Lung (tissue), 11 donors: ENCODE measurements at regions not wholly inside any gene's neighbourhood (a gene's known extent, or its start where the extent isn't known, plus 50 kb on each side); places are given as distances from the start of the nearest gene placed in this dataset.

Experiments used
- ATAC-seq: fragments of 200-7000 bp; cut with Tn5 transposase; one replicate; pipeline ENCODE4 v1.9.1; 2020; ENCODE audit warnings: moderate number of reproducible peaks; ENCODE audit not compliant: insufficient read depth, low FRiP score
- DNase-seq, 3 donors: peaks; one replicate each; pipeline ENCODE4 v3.0.0-alpha.2; 2013 to 2017
- H3K27ac ChIP-seq, 2 donors: one replicate each; pipeline ENCODE4 v1.5.1; 2013; ENCODE audit warnings: mild to moderate bottlenecking in 2 of 2, moderate library complexity in 2 of 2, control low read depth in 1 of 2, inconsistent platforms in 1 of 2, low read depth in 1 of 2, low read length in 1 of 2
- H3K27me3 ChIP-seq, 3 donors: one replicate each; pipeline ENCODE4 v1.5.1; 2013; ENCODE audit warnings: low read length in 2 of 3; ENCODE audit not compliant: control insufficient read depth in 3 of 3, insufficient read depth in 3 of 3
- H3K36me3 ChIP-seq, 4 donors: one replicate each; pipeline ENCODE4 v1.5.1; 2013; ENCODE audit warnings: low read length in 4 of 4, mild to moderate bottlenecking in 1 of 4, moderate library complexity in 1 of 4; ENCODE audit not compliant: control insufficient read depth in 4 of 4, insufficient read depth in 4 of 4
- H3K4me1 ChIP-seq, 5 donors: one replicate each; pipeline ENCODE4 v1.5.1; 2013; ENCODE audit warnings: low read length in 5 of 5, mild to moderate bottlenecking in 2 of 5, moderate library complexity in 1 of 5; ENCODE audit not compliant: control insufficient read depth in 5 of 5, insufficient read depth in 5 of 5
- H3K4me3 ChIP-seq: one replicate; pipeline ENCODE4 v1.5.1; 2013; ENCODE audit warnings: mild to moderate bottlenecking, control low read depth, moderate library complexity
- H3K9ac ChIP-seq, 2 donors: one replicate each; pipeline ENCODE4 v1.5.1; 2013; ENCODE audit warnings: low read length in 2 of 2, control low read depth in 1 of 2; ENCODE audit not compliant: insufficient read depth in 1 of 2
- H3K9me3 ChIP-seq, 4 donors: one replicate each; pipeline ENCODE4 v1.5.1; 2013; ENCODE audit warnings: low read length in 3 of 4, mild to moderate bottlenecking in 1 of 4, moderate library complexity in 1 of 4; ENCODE audit not compliant: control insufficient read depth in 4 of 4, insufficient read depth in 3 of 4
- WGBS, 2 donors: extraction: QIAGEN DNeasy Blood & Tissue Kit; methylation state at CpG; one replicate each; pipeline ENCODE4 v1.1.7; 2013; 5-methylcytosine and 5-hydroxymethylcytosine counted together
- TF ChIP-seq, protein P1 (sequence below): IDR thresholded peaks from 2 replicates; pipeline ENCODE4 v1.5.1; 2012; ENCODE audit warnings: mild to moderate bottlenecking; ENCODE audit errors: control extremely low read depth, extremely low read depth
- donor health status: control.
- donor health status: control.
- donor health status: Bipolar disorder and iron deficiency.
- donor health status: healthy.
- donor health status: DM: yes; HTN: yes; CAD: no.

- H3K36me3 ChIP-seq = no peaks in the 10 kb centered on the region
- H3K4me1 ChIP-seq = no peaks in the 10 kb centered on the region
- no peak for DNase-seq
- TF ChIP-seq, protein P1, sequence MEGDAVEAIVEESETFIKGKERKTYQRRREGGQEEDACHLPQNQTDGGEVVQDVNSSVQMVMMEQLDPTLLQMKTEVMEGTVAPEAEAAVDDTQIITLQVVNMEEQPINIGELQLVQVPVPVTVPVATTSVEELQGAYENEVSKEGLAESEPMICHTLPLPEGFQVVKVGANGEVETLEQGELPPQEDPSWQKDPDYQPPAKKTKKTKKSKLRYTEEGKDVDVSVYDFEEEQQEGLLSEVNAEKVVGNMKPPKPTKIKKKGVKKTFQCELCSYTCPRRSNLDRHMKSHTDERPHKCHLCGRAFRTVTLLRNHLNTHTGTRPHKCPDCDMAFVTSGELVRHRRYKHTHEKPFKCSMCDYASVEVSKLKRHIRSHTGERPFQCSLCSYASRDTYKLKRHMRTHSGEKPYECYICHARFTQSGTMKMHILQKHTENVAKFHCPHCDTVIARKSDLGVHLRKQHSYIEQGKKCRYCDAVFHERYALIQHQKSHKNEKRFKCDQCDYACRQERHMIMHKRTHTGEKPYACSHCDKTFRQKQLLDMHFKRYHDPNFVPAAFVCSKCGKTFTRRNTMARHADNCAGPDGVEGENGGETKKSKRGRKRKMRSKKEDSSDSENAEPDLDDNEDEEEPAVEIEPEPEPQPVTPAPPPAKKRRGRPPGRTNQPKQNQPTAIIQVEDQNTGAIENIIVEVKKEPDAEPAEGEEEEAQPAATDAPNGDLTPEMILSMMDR = no peak
- H3K9ac ChIP-seq = no peak overlapping the region
- H3K27ac ChIP-seq = no peak overlapping the region
- no peak overlapping the region for H3K4me3 ChIP-seq
- WGBS, 2 donors = 71 to 81% methylated on average over 3 of the region's 3 CpGs
- no peaks in the 10 kb centered on the region for H3K9me3 ChIP-seq
- ATAC-seq = no peak
- no peaks in the 10 kb centered on the region for H3K27me3 ChIP-seq
Measured at GRCh38 chr1:229191066-229191674, 79.7 kb upstream of the RAB4A start.

- WGBS, 2 donors = 11 to 28% methylated on average over 1 of the region's 1 CpG
Measured at GRCh38 chr1:229192031-229192430, 78.9 kb upstream of the RAB4A start.

DNA sequence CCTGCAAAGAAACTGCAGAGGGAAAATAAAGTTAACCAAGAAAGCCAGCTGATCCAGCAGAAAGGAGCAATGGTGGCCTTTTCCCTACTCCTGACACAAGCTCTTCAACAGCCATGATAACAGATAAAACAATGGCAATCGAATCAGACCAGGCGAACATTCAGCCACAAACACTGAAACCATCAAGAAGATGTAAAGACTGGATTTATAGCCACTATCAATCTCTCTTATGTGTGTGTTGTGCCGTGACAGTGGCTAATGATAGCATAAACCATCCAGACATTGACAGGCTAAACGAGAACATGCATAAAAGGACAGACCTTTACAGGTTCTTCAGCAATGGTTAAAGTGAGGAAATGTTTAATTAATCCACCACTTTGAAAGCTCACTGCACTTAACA, 78.1 kb upstream of the RAB4A start:
- H3K9ac ChIP-seq = no peak overlapping the region
- no peaks in the 10 kb centered on the region for H3K4me1 ChIP-seq
- H3K4me3 ChIP-seq = no peak overlapping the region
- ATAC-seq = no peak
- H3K9me3 ChIP-seq = no peaks in the 10 kb centered on the region
- DNase-seq = no peak
- H3K27ac ChIP-seq = no peak overlapping the region
- TF ChIP-seq, protein P1 = no peak
- 84 to 91% methylated on average over 4 of the region's 4 CpGs for WGBS, 2 donors
- H3K27me3 ChIP-seq = no peaks in the 10 kb centered on the region
- no peaks in the 10 kb centered on the region for H3K36me3 ChIP-seq

More at GRCh38 chr1:229192031-229192430, 78.9 kb upstream of the RAB4A start:
- TF ChIP-seq, protein P1 = no peak
- DNase-seq (no peak), ATAC-seq (no peak)
- no peak overlapping the region for H3K4me3 ChIP-seq
- H3K9me3 ChIP-seq = no peaks in the 10 kb centered on the region
- no peaks in the 10 kb centered on the region for H3K4me1 ChIP-seq
- H3K9ac ChIP-seq = no peak overlapping the region
- H3K27ac ChIP-seq = no peak overlapping the region
- no peaks in the 10 kb centered on the region for H3K27me3 ChIP-seq
- H3K36me3 ChIP-seq = no peaks in the 10 kb centered on the region

DNA sequence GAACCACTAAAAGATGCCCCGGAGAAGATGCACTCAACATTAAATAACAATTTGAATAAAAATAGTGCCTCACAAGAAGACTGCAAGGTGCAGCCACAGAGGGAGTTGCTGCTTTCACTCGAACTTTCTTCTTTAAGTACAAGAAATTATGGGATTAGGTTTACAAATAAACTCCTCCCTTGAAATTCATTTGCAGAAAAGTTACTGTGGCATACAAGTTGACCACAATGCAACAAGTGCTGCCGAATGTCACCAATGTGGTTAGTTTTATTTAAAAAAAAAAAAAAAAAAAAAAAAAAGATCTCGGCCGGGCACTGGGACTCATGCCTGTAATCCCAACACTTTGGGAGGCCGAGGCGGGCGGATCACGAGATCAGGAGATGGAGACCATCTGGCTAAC, 76.8 kb upstream of the RAB4A start:
- H3K27ac ChIP-seq = no peak overlapping the region
- DNase-seq = no peak
- H3K9ac ChIP-seq = no peak overlapping the region
- H3K9me3 ChIP-seq = no peaks in the 10 kb centered on the region
- 88 to 93% methylated on average over 9 of the region's 9 CpGs for WGBS, 2 donors
- no peaks in the 10 kb centered on the region for H3K27me3 ChIP-seq
- no peaks in the 10 kb centered on the region for H3K36me3 ChIP-seq
- H3K4me3 ChIP-seq = no peak overlapping the region
- peaks cover 0 to 3% (median 0%) of the 10 kb centered on the region in 5 donors for H3K4me1 ChIP-seq
- ATAC-seq = no peak
- TF ChIP-seq, protein P1 = no peak
